Neural cell (in vitro differentiated cells): ENCODE measurements at regions not wholly inside any gene's neighbourhood (a gene's known extent, or its start where the extent isn't known, plus 50 kb on each side); places are given as distances from the start of the nearest gene placed in this dataset.

ENCODE experiments used
- EP300 ChIP-seq: fragments of 450-650 bp; conservative IDR thresholded peaks from 2 replicates; pipeline ENCODE4 v1.6.1; 2014; ENCODE audit warnings: antibody characterized with exemption, mild to moderate bottlenecking, moderate library complexity; ENCODE audit not compliant: poor library complexity, severe bottlenecking
- EZH2 ChIP-seq: fragments of 200-600, 300-800 bp; shearing (Covaris generic), sonication (generic); IDR thresholded peaks from 2 replicates; pipeline ENCODE4 v1.6.1; 2014; ENCODE audit warnings: antibody characterized with exemption, low read length, borderline replicate concordance, mild to moderate bottlenecking; ENCODE audit not compliant: insufficient read depth, poor library complexity, severe bottlenecking
- MXI1 ChIP-seq: fragments of 450-650 bp; conservative IDR thresholded peaks from 2 replicates; pipeline ENCODE4 v1.6.1; 2014; ENCODE audit warnings: antibody characterized with exemption, mild to moderate bottlenecking; ENCODE audit not compliant: poor library complexity, severe bottlenecking
- SMC3 ChIP-seq: fragments of 450-650 bp; conservative IDR thresholded peaks from 2 replicates; pipeline ENCODE4 v1.6.1; 2014; ENCODE audit warnings: antibody characterized with exemption, mild to moderate bottlenecking, moderate library complexity; ENCODE audit not compliant: poor library complexity
- TAF1 ChIP-seq: IDR thresholded peaks from 2 replicates; pipeline ENCODE4 v1.6.1; 2012; ENCODE audit warnings: low read depth
- TF ChIP-seq, protein P1 (sequence below): fragments of 450-650 bp; IDR thresholded peaks from 2 replicates; pipeline ENCODE4 v1.5.1; 2014; ENCODE audit warnings: antibody characterized with exemption, mild to moderate bottlenecking, moderate library complexity; ENCODE audit not compliant: poor library complexity, severe bottlenecking

DNA sequence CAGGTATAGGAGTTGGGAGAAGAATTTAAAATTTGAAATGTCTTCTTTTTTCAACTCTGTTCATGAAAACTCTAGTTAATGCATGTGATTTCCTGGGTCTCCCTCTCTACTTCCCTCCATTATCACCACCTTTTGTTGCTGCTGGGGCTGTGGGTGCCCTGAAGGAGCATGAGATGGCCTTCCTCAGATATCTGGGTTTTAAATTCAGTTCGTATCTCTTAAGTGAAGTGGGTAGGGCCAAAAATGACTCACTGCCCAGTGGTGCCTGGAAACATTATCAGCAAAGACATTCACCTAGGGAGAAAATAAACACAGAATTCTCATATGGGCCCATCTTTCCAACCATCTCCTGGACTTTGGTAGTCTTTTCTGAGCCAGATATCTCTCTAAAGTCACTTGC lies 234.9 kb upstream of the PLEKHG7 start:
- TF ChIP-seq, protein P1, sequence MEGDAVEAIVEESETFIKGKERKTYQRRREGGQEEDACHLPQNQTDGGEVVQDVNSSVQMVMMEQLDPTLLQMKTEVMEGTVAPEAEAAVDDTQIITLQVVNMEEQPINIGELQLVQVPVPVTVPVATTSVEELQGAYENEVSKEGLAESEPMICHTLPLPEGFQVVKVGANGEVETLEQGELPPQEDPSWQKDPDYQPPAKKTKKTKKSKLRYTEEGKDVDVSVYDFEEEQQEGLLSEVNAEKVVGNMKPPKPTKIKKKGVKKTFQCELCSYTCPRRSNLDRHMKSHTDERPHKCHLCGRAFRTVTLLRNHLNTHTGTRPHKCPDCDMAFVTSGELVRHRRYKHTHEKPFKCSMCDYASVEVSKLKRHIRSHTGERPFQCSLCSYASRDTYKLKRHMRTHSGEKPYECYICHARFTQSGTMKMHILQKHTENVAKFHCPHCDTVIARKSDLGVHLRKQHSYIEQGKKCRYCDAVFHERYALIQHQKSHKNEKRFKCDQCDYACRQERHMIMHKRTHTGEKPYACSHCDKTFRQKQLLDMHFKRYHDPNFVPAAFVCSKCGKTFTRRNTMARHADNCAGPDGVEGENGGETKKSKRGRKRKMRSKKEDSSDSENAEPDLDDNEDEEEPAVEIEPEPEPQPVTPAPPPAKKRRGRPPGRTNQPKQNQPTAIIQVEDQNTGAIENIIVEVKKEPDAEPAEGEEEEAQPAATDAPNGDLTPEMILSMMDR = no peak
- TF ChIP-seq TAF1 (no peak), EP300 (no peak), SMC3 (no peak), MXI1 (no peak), EZH2 (no peak)
